ENCODE measurements at regions not wholly inside any gene's neighbourhood (a gene's known extent, or its start where the extent isn't known, plus 50 kb on each side); places are given as distances from the start of the nearest gene placed in this dataset.

DNA sequence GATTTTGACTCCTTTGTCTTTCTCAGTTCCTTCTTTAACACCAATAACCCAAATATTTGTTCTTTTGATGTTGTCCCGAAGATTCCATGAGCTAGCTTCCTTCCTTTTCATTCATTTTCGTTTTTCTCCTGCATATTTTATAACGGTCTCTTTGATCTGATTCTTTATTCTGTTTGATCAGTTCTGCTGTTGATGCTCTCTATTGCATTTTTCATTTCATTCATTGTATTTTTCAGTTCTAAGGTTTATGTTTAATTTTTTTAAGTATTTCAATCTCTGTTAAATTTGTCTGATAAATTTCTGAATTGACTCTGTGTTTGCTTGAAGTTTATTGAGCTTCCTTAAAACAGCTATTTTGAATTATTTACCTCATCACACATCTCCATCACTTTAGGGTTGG is 68.4 kb upstream of the LRCH1 start:
- TF ChIP-seq SUZ12 (IDR thresholded peaks at IDR 0.05; ENCODE audit: extremely low read depth, insufficient read depth, insufficient read length) (no peak), ZNF274 (IDR thresholded peaks at IDR 0.05; ENCODE audit: low read depth, low read length) (no peak), YY1 (IDR thresholded peaks at IDR 0.05; ENCODE audit: insufficient read depth, insufficient read length) (no peak)
